IMR-90 (cell line): ENCODE measurements at regions not wholly inside any gene's neighbourhood (a gene's known extent, or its start where the extent isn't known, plus 50 kb on each side); places are given as distances from the start of the nearest gene placed in this dataset.

Experiments
- ATAC-seq: fragments of 200-7000 bp; cut with Tn5 transposase; 2 replicates; pipeline ENCODE4 v1.9.1; 2020; ENCODE audit warnings: low read depth, mild to moderate bottlenecking, moderate library complexity
- BruUV-seq: library from RNA; stranded (reverse); fragments of 400-500 nt; replicated peaks from 2 replicates; lab custom pipeline; 2021; lab: Mats Ljungman, UMichigan
- CTCF ChIA-PET: fragments of 300-600 bp; formaldehyde crosslinking; extraction: SDS; loops from one replicate; lab custom pipeline; 2021; ENCODE audit warnings: antibody characterized with exemption; lab: Yijun Ruan, JAX
- POLR2A ChIA-PET: fragments of 300-600 bp; sonication (Branson Sonifier 250); formaldehyde crosslinking; loops from one replicate; lab custom pipeline; 2022; ENCODE audit warnings: antibody characterized with exemption; ENCODE audit not compliant: unreplicated experiment; lab: Charles Lee
- DNase-seq: peaks from one replicate; pipeline ENCODE4 v3.0.0; 2013
- H2AFZ ChIP-seq: replicated peaks from 2 replicates; pipeline ENCODE3; 2013; ENCODE audit warnings: low read length, mild to moderate bottlenecking; ENCODE audit not compliant: poor library complexity
- H2AK5ac ChIP-seq: 2 replicates; pipeline ENCODE4 v1.6.1; 2013; ENCODE audit warnings: low read depth, low read length, inconsistent platforms
- H2AK9ac ChIP-seq: replicated peaks from 2 replicates; pipeline ENCODE3; 2013; ENCODE audit warnings: mild to moderate bottlenecking, low read depth, low read length, moderate library complexity; ENCODE audit not compliant: poor library complexity
- H2BK120ac ChIP-seq: 2 replicates; pipeline ENCODE4 v1.6.1; 2013; ENCODE audit warnings: low read depth, low read length, inconsistent platforms
- H2BK15ac ChIP-seq: 3 replicates; pipeline ENCODE4 v1.6.1; 2013; ENCODE audit warnings: low read depth, low read length, inconsistent platforms
- H2BK20ac ChIP-seq: 2 replicates; pipeline ENCODE4 v1.6.1; 2013; ENCODE audit warnings: low read depth, mild to moderate bottlenecking, inconsistent platforms, low read length, moderate library complexity
- H2BK5ac ChIP-seq: 2 replicates; pipeline ENCODE4 v1.6.1; 2013; ENCODE audit warnings: mild to moderate bottlenecking, low read depth, low read length, inconsistent platforms; ENCODE audit not compliant: poor library complexity, severe bottlenecking
- H3K14ac ChIP-seq: replicated peaks from 2 replicates; pipeline ENCODE4 v1.6.1; 2013; ENCODE audit warnings: low read depth, low read length, inconsistent platforms
- H3K18ac ChIP-seq: 2 replicates; pipeline ENCODE4 v1.6.1; 2013; ENCODE audit warnings: low read depth, low read length, control low read depth
- H3K23ac ChIP-seq: 2 replicates; pipeline ENCODE4 v1.6.1; 2013; ENCODE audit warnings: low read depth, low read length, inconsistent platforms
- H3K27ac ChIP-seq: 2 replicates; pipeline ENCODE4 v1.5.1; 2013; ENCODE audit warnings: mild to moderate bottlenecking, control low read depth, low read length; ENCODE audit not compliant: insufficient read depth
- H3K27me3 ChIP-seq: 2 replicates; pipeline ENCODE4 v1.6.1; 2013; ENCODE audit warnings: low read length; ENCODE audit not compliant: control insufficient read depth, insufficient read depth
- H3K36me3 ChIP-seq: 2 replicates; pipeline ENCODE4 v1.6.1; 2013; ENCODE audit warnings: low read length, mixed read lengths; ENCODE audit not compliant: control insufficient read depth, insufficient read depth
- H3K4ac ChIP-seq: 2 replicates; pipeline ENCODE4 v1.6.1; 2013; ENCODE audit warnings: low read depth, low read length, inconsistent platforms
- H3K4me1 ChIP-seq: 2 replicates; pipeline ENCODE4 v1.6.1; 2013; ENCODE audit warnings: low read length, mixed read lengths; ENCODE audit not compliant: control insufficient read depth, insufficient read depth
- H3K4me2 ChIP-seq: 2 replicates; pipeline ENCODE4 v1.6.1; 2013; ENCODE audit warnings: low read depth, mild to moderate bottlenecking, control low read depth, low read length, moderate library complexity
- H3K4me3 ChIP-seq: 2 replicates; pipeline ENCODE4 v1.5.1; 2013; ENCODE audit warnings: low read depth, mild to moderate bottlenecking, control low read depth, low read length, moderate library complexity; ENCODE audit not compliant: insufficient read depth
- H3K56ac ChIP-seq: 2 replicates; pipeline ENCODE4 v1.6.1; 2013; ENCODE audit warnings: low read length, inconsistent platforms; ENCODE audit not compliant: insufficient read depth; ENCODE audit errors: extremely low read depth
- H3K79me1 ChIP-seq, 2 experiments: 2 replicates each; pipeline ENCODE4 v1.6.1; 2013; ENCODE audit warnings: low read length in 2 of 2, inconsistent platforms in 1 of 2, low read depth in 1 of 2
- H3K9ac ChIP-seq: 2 replicates; pipeline ENCODE4 v1.6.1; 2013; ENCODE audit warnings: low read depth, low read length, control low read depth
- H3K9me1 ChIP-seq: 2 replicates; pipeline ENCODE4 v1.6.1; 2013; ENCODE audit warnings: low read length, inconsistent platforms; ENCODE audit not compliant: insufficient read depth
- H3K9me3 ChIP-seq: 2 replicates; pipeline ENCODE4 v1.6.1; 2013; ENCODE audit warnings: low read length; ENCODE audit not compliant: control insufficient read depth, insufficient read depth
- H4K20me1 ChIP-seq: 2 replicates; pipeline ENCODE4 v1.6.1; 2013; ENCODE audit warnings: low read length, inconsistent platforms; ENCODE audit not compliant: insufficient read depth
- H4K5ac ChIP-seq: 2 replicates; pipeline ENCODE4 v1.6.1; 2013; ENCODE audit warnings: mild to moderate bottlenecking, low read depth, low read length, control low read depth
- H4K8ac ChIP-seq, 2 experiments: 2 replicates each; pipeline ENCODE4 v1.6.1; 2013; ENCODE audit warnings: low read depth in 2 of 2, low read length in 2 of 2, control low read depth in 1 of 2, inconsistent platforms in 1 of 2
- H4K91ac ChIP-seq: 2 replicates; pipeline ENCODE4 v1.6.1; 2013; ENCODE audit warnings: low read depth, low read length, inconsistent platforms; ENCODE audit not compliant: insufficient read depth
- BHLHE40 ChIP-seq: fragments of 150-350 bp; IDR thresholded peaks from 2 replicates; pipeline ENCODE4 v1.6.1; 2016; ENCODE audit warnings: mild to moderate bottlenecking, low read depth, low read length
- CEBPB ChIP-seq: IDR thresholded peaks from 2 replicates; pipeline ENCODE4 v1.6.1; 2012; ENCODE audit warnings: low read depth, low read length, improper control_type of control experiment
- CHD1 ChIP-seq: IDR thresholded peaks from 2 replicates; pipeline ENCODE4 v1.6.1; 2012; ENCODE audit warnings: low read depth, low read length, improper control_type of control experiment
- MAFK ChIP-seq: IDR thresholded peaks from 2 replicates; pipeline ENCODE4 v1.6.1; 2012; ENCODE audit warnings: low read depth, low read length, improper control_type of control experiment
- MAZ ChIP-seq: IDR thresholded peaks from 2 replicates; pipeline ENCODE4 v1.6.1; 2012; ENCODE audit warnings: low read depth, mild to moderate bottlenecking, low read length, improper control_type of control experiment, moderate library complexity, borderline replicate concordance
- MXI1 ChIP-seq: IDR thresholded peaks from 2 replicates; pipeline ENCODE4 v1.6.1; 2012; ENCODE audit warnings: low read depth, mild to moderate bottlenecking, low read length, moderate library complexity, borderline replicate concordance
- NFE2L2 ChIP-seq: fragments of 150-350 bp; IDR thresholded peaks from 2 replicates; pipeline ENCODE4 v1.6.1; 2016; ENCODE audit warnings: low read depth, mild to moderate bottlenecking, low read length
- POLR2A ChIP-seq: IDR thresholded peaks from 2 replicates; pipeline ENCODE4 v1.6.1; 2012; ENCODE audit warnings: mild to moderate bottlenecking, low read depth, low read length
- RAD21 ChIP-seq: IDR thresholded peaks from 2 replicates; pipeline ENCODE4 v1.6.1; 2012; ENCODE audit warnings: low read length, improper control_type of control experiment
- RCOR1 ChIP-seq: IDR thresholded peaks from 2 replicates; pipeline ENCODE4 v1.6.1; 2012; ENCODE audit warnings: mild to moderate bottlenecking, low read length, improper control_type of control experiment; ENCODE audit not compliant: insufficient replicate concordance
- RFX5 ChIP-seq: IDR thresholded peaks from 2 replicates; pipeline ENCODE4 v1.8.0; 2012; ENCODE audit warnings: low read depth, mild to moderate bottlenecking, low read length, moderate library complexity
- SMC3 ChIP-seq: fragments of 150-350 bp; IDR thresholded peaks from 2 replicates; pipeline ENCODE4 v1.6.1; 2016; ENCODE audit warnings: low read depth, mild to moderate bottlenecking, antibody characterized with exemption, low read length, moderate library complexity
- WGBS, 2 experiments: methylation state at CpG; one replicate each; pipeline versions ENCODE4 v1.1.5 to v1.1.7; 2013; ENCODE audit warnings: missing lambda C conversion rate in 2 of 2; ENCODE audit not compliant: insufficient read length in 1 of 2; ENCODE audit errors: extremely low coverage in 2 of 2; 5-methylcytosine and 5-hydroxymethylcytosine counted together
- dilution Hi-C: fragments of 300-500 bp; cut with HindIII; formaldehyde crosslinking; loops from one replicate; pipeline ENCODE4 v1.14.3; 2018; ENCODE audit warnings: low sequenced_read_pairs; ENCODE audit not compliant: unreplicated experiment
- in situ Hi-C: fragments of 300-500 bp; cut with MboI; formaldehyde crosslinking; loops from 3 replicates; pipeline ENCODE4 v1.14.3; 2019; ENCODE audit warnings: low sequenced_read_pairs, inconsistent platforms, mixed read lengths
- intact Hi-C: fragments of 100-400 bp; cut with micrococcal nuclease; formaldehyde crosslinking; loops from 2 replicates; pipeline ENCODE4 v1.10.0; 2022
- TF ChIP-seq, protein P1 (sequence below): fragments of 150-350 bp; IDR thresholded peaks from 2 replicates; pipeline ENCODE4 v1.6.1; 2017; ENCODE audit warnings: mild to moderate bottlenecking, antibody characterized with exemption, low read length, low read depth
- TF ChIP-seq, protein P2 (sequence below): conservative IDR thresholded peaks from 2 replicates; pipeline ENCODE4 v1.5.1; 2012; ENCODE audit warnings: mild to moderate bottlenecking, low read depth, low read length, improper control_type of control experiment

GRCh38 chr1:200351425-200351824, 58.4 kb downstream of the ZNF281 start:
- Histone ChIP-seq H3K9me1 (peaks cover 4% of the 10 kb centered on the region; the same call in 1 of the 2 replicates), H2BK5ac (peak overlapping the region; percentile 99), H4K8ac (peak overlapping the region; percentile 84 to 98), H4K5ac (peak overlapping the region; percentile 100), H3K23ac (peak overlapping the region; percentile 91; the same call in 1 of the 2 replicates), H3K4me3 (peak overlapping the region; percentile 32; the same call in 1 of the 2 replicates), H3K27ac (peak overlapping the region; percentile 97), H3K4me2 (peak overlapping the region; percentile 87), H3K9ac (peak overlapping the region; percentile 87), H3K18ac (peak overlapping the region; percentile 99), H2AK5ac (peak overlapping the region; percentile 89), H3K36me3 (no peaks in the 10 kb centered on the region), H3K14ac (peak overlapping the region; percentile 94), H4K20me1 (no peaks in the 10 kb centered on the region), H2AFZ (peak overlapping the region; percentile 78), H3K79me1 (no peaks in the 10 kb centered on the region), H2BK120ac (peak overlapping the region; percentile 93), H4K91ac (peak overlapping the region; percentile 93), H3K4ac (peak overlapping the region; percentile 94), H3K56ac (peak overlapping the region; percentile 96), H3K27me3 (no peaks in the 10 kb centered on the region), H2BK15ac (peak overlapping the region; percentile 90), H3K4me1 (peaks cover 12% of the 10 kb centered on the region), H3K9me3 (no peaks in the 10 kb centered on the region), H2AK9ac (no peak overlapping the region), H2BK20ac (peak overlapping the region; percentile 91)
- ATAC-seq (no peak), DNase-seq (no peak)
- WGBS, 2 experiments = 40% methylated on average over 1 of the region's 4 CpGs; no CpG with 5 or more reads in 1 of the 2 experiments
- no TSS peak for BruUV-seq
- CTCF ChIA-PET = interaction anchor here (1.0 kb wide), 1 partner anchor 31 kb away, joined by 3 read pairs; no protein-coding TSS in a partner anchor
- TF ChIP-seq POLR2A (no peak), MXI1 (no peak), RCOR1 (no peak), RFX5 (no peak), RAD21 (no peak), CEBPB (no peak), MAFK (no peak), SMC3 (no peak), CHD1 (no peak), MAZ (no peak), BHLHE40 (no peak), NFE2L2 (no peak)
- TF ChIP-seq, protein P1, sequence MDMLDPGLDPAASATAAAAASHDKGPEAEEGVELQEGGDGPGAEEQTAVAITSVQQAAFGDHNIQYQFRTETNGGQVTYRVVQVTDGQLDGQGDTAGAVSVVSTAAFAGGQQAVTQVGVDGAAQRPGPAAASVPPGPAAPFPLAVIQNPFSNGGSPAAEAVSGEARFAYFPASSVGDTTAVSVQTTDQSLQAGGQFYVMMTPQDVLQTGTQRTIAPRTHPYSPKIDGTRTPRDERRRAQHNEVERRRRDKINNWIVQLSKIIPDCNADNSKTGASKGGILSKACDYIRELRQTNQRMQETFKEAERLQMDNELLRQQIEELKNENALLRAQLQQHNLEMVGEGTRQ = no peak
- TF ChIP-seq, protein P2, sequence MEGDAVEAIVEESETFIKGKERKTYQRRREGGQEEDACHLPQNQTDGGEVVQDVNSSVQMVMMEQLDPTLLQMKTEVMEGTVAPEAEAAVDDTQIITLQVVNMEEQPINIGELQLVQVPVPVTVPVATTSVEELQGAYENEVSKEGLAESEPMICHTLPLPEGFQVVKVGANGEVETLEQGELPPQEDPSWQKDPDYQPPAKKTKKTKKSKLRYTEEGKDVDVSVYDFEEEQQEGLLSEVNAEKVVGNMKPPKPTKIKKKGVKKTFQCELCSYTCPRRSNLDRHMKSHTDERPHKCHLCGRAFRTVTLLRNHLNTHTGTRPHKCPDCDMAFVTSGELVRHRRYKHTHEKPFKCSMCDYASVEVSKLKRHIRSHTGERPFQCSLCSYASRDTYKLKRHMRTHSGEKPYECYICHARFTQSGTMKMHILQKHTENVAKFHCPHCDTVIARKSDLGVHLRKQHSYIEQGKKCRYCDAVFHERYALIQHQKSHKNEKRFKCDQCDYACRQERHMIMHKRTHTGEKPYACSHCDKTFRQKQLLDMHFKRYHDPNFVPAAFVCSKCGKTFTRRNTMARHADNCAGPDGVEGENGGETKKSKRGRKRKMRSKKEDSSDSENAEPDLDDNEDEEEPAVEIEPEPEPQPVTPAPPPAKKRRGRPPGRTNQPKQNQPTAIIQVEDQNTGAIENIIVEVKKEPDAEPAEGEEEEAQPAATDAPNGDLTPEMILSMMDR = no peak
- POLR2A ChIA-PET = no interaction called here
- in situ Hi-C loops = no loop called here
- intact Hi-C loops = no loop called here
- dilution Hi-C loops = no loop called here
